Nephron progenitor cell (in vitro differentiated cells): ENCODE measurements at regions not wholly inside any gene's neighbourhood (a gene's known extent, or its start where the extent isn't known, plus 50 kb on each side); places are given as distances from the start of the nearest gene placed in this dataset.

Experiments used
- DNase-seq: peaks from one replicate; pipeline ENCODE4 v3.0.0; 2021
- H3K27ac Mint-ChIP-seq: 2 replicates; pipeline ENCODE4 v1.8.0; 2021; ENCODE audit warnings: mild to moderate bottlenecking, moderate library complexity, mixed read lengths
- H3K27me3 Mint-ChIP-seq: 2 replicates; pipeline ENCODE4 v1.8.0; 2021; ENCODE audit warnings: mild to moderate bottlenecking, low read depth, mixed read lengths; ENCODE audit not compliant: poor library complexity
- H3K36me3 Mint-ChIP-seq: 2 replicates; pipeline ENCODE4 v1.8.0; 2021; ENCODE audit warnings: low read depth, mixed read lengths
- H3K4me1 Mint-ChIP-seq: 2 replicates; pipeline ENCODE4 v1.8.0; 2021; ENCODE audit warnings: mixed read lengths
- H3K4me3 Mint-ChIP-seq: 2 replicates; pipeline ENCODE4 v1.8.0; 2021; ENCODE audit warnings: mild to moderate bottlenecking, moderate library complexity, mixed read lengths
- H3K9me3 Mint-ChIP-seq: 2 replicates; pipeline ENCODE4 v1.8.0; 2021; ENCODE audit warnings: mild to moderate bottlenecking, moderate library complexity, mixed read lengths
- CTCF ChIP-seq: fragments of 200-600 bp; sonication (generic); IDR thresholded peaks from 2 replicates; pipeline ENCODE4 v1.5.0; 2021; ENCODE audit warnings: antibody characterized with exemption

GRCh38 chr18:24735624-24736231 lies 275.3 kb downstream of the HRH4 start:
- H3K27ac Mint-ChIP-seq, result no peak overlapping the region
- H3K9me3 Mint-ChIP-seq, result peaks cover 3% of the 10 kb centered on the region
- no peak for TF ChIP-seq CTCF
- H3K36me3 Mint-ChIP-seq, result no peaks in the 10 kb centered on the region
- no peaks in the 10 kb centered on the region for H3K4me1 Mint-ChIP-seq
- DNase-seq, result no peak
- no peak overlapping the region for H3K4me3 Mint-ChIP-seq
- peaks cover 16% of the 10 kb centered on the region for H3K27me3 Mint-ChIP-seq

GRCh38 chr18:24736662-24737330 lies 276.4 kb downstream of the HRH4 start:
- H3K27me3 Mint-ChIP-seq, result peaks cover 12% of the 10 kb centered on the region

GRCh38 chr18:24740829-24741228 lies 280.4 kb downstream of the HRH4 start:
- no peak for TF ChIP-seq CTCF
- H3K27ac Mint-ChIP-seq, result no peak overlapping the region

More at GRCh38 chr18:24736662-24737330, 276.4 kb downstream of the HRH4 start:
- Mint-ChIP-seq H3K9me3 (peaks cover 4% of the 10 kb centered on the region), H3K4me3 (no peak overlapping the region), H3K27ac (no peak overlapping the region), H3K36me3 (no peaks in the 10 kb centered on the region), H3K4me1 (no peaks in the 10 kb centered on the region)
- TF ChIP-seq CTCF, result no peak
- DNase-seq, result no peak

GRCh38 chr18:24741321-24741720 lies 280.9 kb downstream of the HRH4 start:
- Mint-ChIP-seq H3K36me3 (no peaks in the 10 kb centered on the region), H3K4me3 (no peak overlapping the region), H3K27me3 (peaks cover 9% of the 10 kb centered on the region), H3K27ac (no peak overlapping the region), H3K9me3 (peaks cover 4% of the 10 kb centered on the region), H3K4me1 (peaks cover 4% of the 10 kb centered on the region)
- no peak for TF ChIP-seq CTCF
- DNase-seq, result no peak

More at GRCh38 chr18:24740829-24741228, 280.4 kb downstream of the HRH4 start:
- DNase-seq, result no peak
- no peak overlapping the region for H3K4me3 Mint-ChIP-seq
- peaks cover 4% of the 10 kb centered on the region for H3K4me1 Mint-ChIP-seq
- peaks cover 9% of the 10 kb centered on the region for H3K27me3 Mint-ChIP-seq
- H3K36me3 Mint-ChIP-seq, result no peaks in the 10 kb centered on the region
- peaks cover 4% of the 10 kb centered on the region for H3K9me3 Mint-ChIP-seq

GRCh38 chr18:24741965-24742724 lies 281.7 kb downstream of the HRH4 start:
- Mint-ChIP-seq H3K27ac (peak overlapping the region; percentile 10), H3K27me3 (peaks cover 11% of the 10 kb centered on the region)

More at GRCh38 chr18:24741965-24742724, 281.7 kb downstream of the HRH4 start:
- Mint-ChIP-seq H3K4me3 (no peak overlapping the region), H3K36me3 (no peaks in the 10 kb centered on the region), H3K4me1 (peaks cover 4% of the 10 kb centered on the region), H3K9me3 (peaks cover 9% of the 10 kb centered on the region)
- no peak for DNase-seq
- TF ChIP-seq CTCF, result no peak
